Brain microvascular endothelial cell (primary cell): ENCODE measurements at regions not wholly inside any gene's neighbourhood (a gene's known extent, or its start where the extent isn't known, plus 50 kb on each side); places are given as distances from the start of the nearest gene placed in this dataset.

ENCODE experiments used
- DNase-seq: peaks from one replicate; pipeline ENCODE4 v3.0.0-alpha.2; 2020
- H3K27ac ChIP-seq: fragments of 250-450 bp; sonication (Bioruptor Pico); 2 replicates; pipeline ENCODE4 v1.5.1; 2020; ENCODE audit warnings: mild to moderate bottlenecking, moderate library complexity
- H3K27me3 ChIP-seq: fragments of 250-450 bp; sonication (Bioruptor Pico); replicated peaks from 2 replicates; pipeline ENCODE4 v1.5.1; 2020; ENCODE audit warnings: mild to moderate bottlenecking
- H3K36me3 ChIP-seq: fragments of 250-450 bp; sonication (Bioruptor Pico); replicated peaks from 2 replicates; pipeline ENCODE4 v1.5.1; 2020; ENCODE audit warnings: mild to moderate bottlenecking
- H3K4me3 ChIP-seq: 2 replicates; pipeline ENCODE4 v1.5.1; 2011; ENCODE audit warnings: low read depth, mild to moderate bottlenecking, control low read depth, low read length, moderate library complexity
- in situ Hi-C: cut with HindIII; loops from 2 replicates; pipeline ENCODE4 v1.10.0; 2017; ENCODE audit warnings: low sequenced_read_pairs, low pct_ligation_motif_present
- TF ChIP-seq, protein P1 (sequence below): IDR thresholded peaks from 2 replicates; pipeline ENCODE4 v1.5.1; 2011; ENCODE audit warnings: low read depth, mild to moderate bottlenecking, moderate library complexity, low read length, control low read depth, inconsistent platforms; ENCODE audit errors: missing control alignments

DNA sequence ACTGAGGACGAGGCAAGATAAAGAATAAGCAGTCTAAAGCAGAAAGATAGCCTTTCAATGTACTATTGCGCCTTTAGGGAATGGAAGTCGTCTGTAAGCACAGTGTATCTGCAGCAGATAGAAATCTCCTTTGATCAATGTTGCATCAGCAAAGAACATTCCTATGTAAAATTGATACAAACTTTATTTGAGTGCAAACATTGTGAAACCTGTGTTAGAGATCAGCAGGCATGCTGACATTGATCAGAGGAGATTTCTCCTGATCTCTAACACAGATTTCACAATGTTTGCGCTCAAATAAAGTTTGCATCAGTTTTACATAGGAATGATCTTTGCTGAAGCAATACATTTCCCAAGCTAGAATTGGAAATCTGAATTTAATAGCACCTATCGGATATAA, 1446.8 kb downstream of the MRPL39 start:
- Histone ChIP-seq H3K27ac (no peak overlapping the region), H3K36me3 (no peaks in the 10 kb centered on the region), H3K27me3 (no peaks in the 10 kb centered on the region), H3K4me3 (no peak overlapping the region)
- TF ChIP-seq, protein P1, sequence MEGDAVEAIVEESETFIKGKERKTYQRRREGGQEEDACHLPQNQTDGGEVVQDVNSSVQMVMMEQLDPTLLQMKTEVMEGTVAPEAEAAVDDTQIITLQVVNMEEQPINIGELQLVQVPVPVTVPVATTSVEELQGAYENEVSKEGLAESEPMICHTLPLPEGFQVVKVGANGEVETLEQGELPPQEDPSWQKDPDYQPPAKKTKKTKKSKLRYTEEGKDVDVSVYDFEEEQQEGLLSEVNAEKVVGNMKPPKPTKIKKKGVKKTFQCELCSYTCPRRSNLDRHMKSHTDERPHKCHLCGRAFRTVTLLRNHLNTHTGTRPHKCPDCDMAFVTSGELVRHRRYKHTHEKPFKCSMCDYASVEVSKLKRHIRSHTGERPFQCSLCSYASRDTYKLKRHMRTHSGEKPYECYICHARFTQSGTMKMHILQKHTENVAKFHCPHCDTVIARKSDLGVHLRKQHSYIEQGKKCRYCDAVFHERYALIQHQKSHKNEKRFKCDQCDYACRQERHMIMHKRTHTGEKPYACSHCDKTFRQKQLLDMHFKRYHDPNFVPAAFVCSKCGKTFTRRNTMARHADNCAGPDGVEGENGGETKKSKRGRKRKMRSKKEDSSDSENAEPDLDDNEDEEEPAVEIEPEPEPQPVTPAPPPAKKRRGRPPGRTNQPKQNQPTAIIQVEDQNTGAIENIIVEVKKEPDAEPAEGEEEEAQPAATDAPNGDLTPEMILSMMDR: no peak
- in situ Hi-C loops: no loop called here
- DNase-seq: no peak

DNA sequence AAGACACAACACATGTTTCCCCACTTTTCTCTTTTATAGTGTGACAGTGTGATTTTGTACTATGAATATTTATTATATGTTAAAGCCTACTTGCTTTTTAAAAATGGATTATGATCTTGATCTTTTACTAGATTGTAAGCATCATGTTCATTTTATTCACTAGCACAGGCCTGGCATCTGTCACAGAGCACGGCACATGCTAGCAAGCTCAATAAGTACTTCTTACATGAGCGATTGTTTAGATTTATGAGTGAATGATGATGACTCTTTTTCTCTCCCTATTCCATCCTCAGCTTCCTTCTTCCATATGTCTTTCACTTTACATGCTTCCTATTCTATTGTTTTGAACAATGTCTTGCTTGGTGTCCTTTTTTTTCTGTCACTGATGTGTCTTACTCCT, 1454.1 kb downstream of the MRPL39 start:
- TF ChIP-seq, protein P1: no peak
- in situ Hi-C loops: no loop called here
- no peak for DNase-seq
- no peaks in the 10 kb centered on the region for H3K27me3 ChIP-seq
- no peak overlapping the region for H3K4me3 ChIP-seq
- no peaks in the 10 kb centered on the region for H3K36me3 ChIP-seq
- H3K27ac ChIP-seq: no peak overlapping the region

DNA sequence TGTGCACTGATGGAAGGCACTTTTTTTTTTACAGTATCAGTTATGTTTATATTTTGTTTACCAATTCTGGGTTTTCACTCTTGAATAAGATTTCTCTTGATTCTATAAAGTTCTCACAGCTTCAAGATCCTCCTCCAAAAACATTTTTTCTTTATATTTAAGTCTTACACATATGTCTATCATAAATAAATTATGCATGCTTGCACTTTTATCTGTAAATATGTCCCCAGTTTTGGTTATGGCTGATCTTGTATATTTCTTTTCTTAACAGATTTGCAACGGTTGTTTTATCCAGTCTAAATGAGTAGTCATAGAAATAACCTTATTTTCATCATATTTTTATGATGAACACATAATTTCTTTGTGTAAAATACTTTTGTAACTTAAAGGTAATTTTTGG, 1456.5 kb downstream of the MRPL39 start:
- DNase-seq: no peak
- Histone ChIP-seq H3K36me3 (no peaks in the 10 kb centered on the region), H3K27ac (no peak overlapping the region), H3K4me3 (no peak overlapping the region), H3K27me3 (no peaks in the 10 kb centered on the region)
- TF ChIP-seq, protein P1: no peak
- in situ Hi-C loops: no loop called here

DNA sequence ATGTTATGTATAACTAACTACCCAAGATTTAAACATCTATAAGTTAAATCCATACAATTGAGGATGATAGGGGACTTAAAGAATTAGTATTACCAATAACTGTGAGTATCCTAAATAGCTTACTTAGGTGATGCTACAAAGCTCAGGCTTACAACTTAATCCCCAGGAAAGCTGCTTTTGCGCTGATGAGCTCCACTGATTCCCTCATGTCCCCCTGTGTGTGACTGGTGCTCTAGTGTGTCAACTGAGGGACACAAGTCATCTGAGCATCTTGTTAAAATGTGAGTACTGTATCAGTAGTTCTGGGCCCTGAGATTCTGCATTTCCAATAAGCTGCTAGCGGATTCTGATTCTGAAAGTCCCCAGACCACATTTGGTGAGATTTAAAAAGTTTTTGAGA, 1458.8 kb downstream of the MRPL39 start:
- no peak for DNase-seq
- Histone ChIP-seq H3K27me3 (no peaks in the 10 kb centered on the region), H3K27ac (no peak overlapping the region), H3K36me3 (no peaks in the 10 kb centered on the region), H3K4me3 (no peak overlapping the region)
- TF ChIP-seq, protein P1: no peak
- in situ Hi-C loops: no loop called here

DNA sequence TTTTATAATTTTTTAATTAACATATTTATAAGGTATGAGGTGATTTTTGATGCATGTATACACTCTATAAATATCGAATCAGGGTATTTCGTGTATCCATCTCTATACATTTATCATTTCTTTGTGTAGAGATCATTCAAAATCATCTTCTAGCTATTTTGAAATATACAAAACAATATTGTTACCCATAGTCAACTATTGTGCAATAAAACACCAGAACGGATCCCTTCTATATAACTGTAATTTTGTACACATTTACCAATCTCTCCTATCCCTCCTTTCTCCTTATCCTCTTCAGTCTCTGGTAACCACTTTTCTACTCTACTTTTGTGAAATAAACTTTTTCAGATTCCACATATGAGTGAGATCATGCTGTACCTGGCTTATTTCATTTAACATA, 1459.6 kb downstream of the MRPL39 start:
- in situ Hi-C loops: no loop called here
- Histone ChIP-seq H3K36me3 (no peaks in the 10 kb centered on the region), H3K4me3 (no peak overlapping the region), H3K27ac (no peak overlapping the region), H3K27me3 (no peaks in the 10 kb centered on the region)
- TF ChIP-seq, protein P1: no peak
- no peak for DNase-seq

DNA sequence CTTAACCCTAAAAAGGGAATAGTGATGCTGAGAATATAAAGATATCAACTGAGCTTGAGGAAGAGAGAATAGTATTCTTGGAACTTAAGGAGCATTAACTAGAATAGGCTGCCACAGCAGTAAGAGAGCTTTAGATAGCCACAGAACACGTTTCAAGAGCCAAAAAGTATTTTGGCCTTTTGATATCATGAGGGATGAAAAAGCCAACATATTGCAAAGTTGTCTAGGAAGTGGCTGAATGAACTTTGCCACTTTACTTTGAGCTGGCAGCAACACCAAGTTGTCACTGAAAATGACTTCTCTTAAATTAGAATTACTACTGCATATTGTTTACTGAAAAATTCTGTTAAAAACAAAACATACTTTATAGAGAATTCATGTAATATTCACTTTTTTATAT, 1476.2 kb downstream of the MRPL39 start:
- H3K4me3 ChIP-seq: no peak overlapping the region
- H3K36me3 ChIP-seq: no peaks in the 10 kb centered on the region
- no peak overlapping the region for H3K27ac ChIP-seq
- in situ Hi-C loops: no loop called here
- H3K27me3 ChIP-seq: no peaks in the 10 kb centered on the region
- no peak for DNase-seq
- TF ChIP-seq, protein P1: no peak
